Panc1 (cell line): ENCODE measurements at regions not wholly inside any gene's neighbourhood (a gene's known extent, or its start where the extent isn't known, plus 50 kb on each side); places are given as distances from the start of the nearest gene placed in this dataset.

ENCODE experiments used
- ATAC-seq: fragments of 200-7000 bp; cut with Tn5 transposase; 2 replicates; pipeline ENCODE4 v1.9.1; 2020; ENCODE audit warnings: mild to moderate bottlenecking, moderate library complexity
- BruUV-seq: library from RNA; stranded (reverse); fragments of 400-500 nt; replicated peaks from 2 replicates; lab custom pipeline; 2021; lab: Mats Ljungman, UMichigan
- CTCF ChIA-PET: fragments of 300-600 bp; sonication (Branson Sonifier 250); formaldehyde crosslinking; loops from one replicate; lab custom pipeline; 2022; ENCODE audit warnings: antibody characterized with exemption; lab: Charles Lee
- POLR2A ChIA-PET: fragments of 300-600 bp; sonication (Branson Sonifier 250); formaldehyde crosslinking; loops from one replicate; lab custom pipeline; 2022; ENCODE audit warnings: antibody characterized with exemption; lab: Charles Lee
- DNase-seq: peaks from one replicate; pipeline ENCODE4 v3.0.0-alpha.2; 2010; ENCODE audit warnings: low read depth, low spot score
- H3K27ac ChIP-seq: 2 replicates; pipeline ENCODE4 v1.5.1; 2011; ENCODE audit warnings: mild to moderate bottlenecking, low read length, inconsistent platforms
- H3K27me3 ChIP-seq: fragments of 200-500 bp; sonication (Bioruptor generic); 2 replicates; pipeline ENCODE4 v1.6.0; 2014; ENCODE audit warnings: low read length, inconsistent platforms; ENCODE audit not compliant: control insufficient read depth, insufficient read depth
- H3K36me3 ChIP-seq: fragments of 200-500 bp; sonication (Bioruptor generic); 2 replicates; pipeline ENCODE4 v1.5.1; 2014; ENCODE audit warnings: inconsistent platforms, mild to moderate bottlenecking, low read length, moderate library complexity; ENCODE audit not compliant: control insufficient read depth, insufficient read depth
- H3K4me1 ChIP-seq: 2 replicates; pipeline ENCODE4 v1.5.1; 2011; ENCODE audit warnings: inconsistent platforms, mild to moderate bottlenecking, low read length, moderate library complexity; ENCODE audit not compliant: control insufficient read depth, insufficient read depth
- H3K4me3 ChIP-seq, 2 experiments: 2 replicates each; pipeline ENCODE4 v1.5.1; 2011 to 2012; ENCODE audit warnings: low read depth in 2 of 2, low read length in 2 of 2, mild to moderate bottlenecking in 2 of 2, inconsistent platforms in 1 of 2, moderate library complexity in 1 of 2
- H3K9me3 ChIP-seq: fragments of 200-500 bp; sonication (Bioruptor generic); 2 replicates; pipeline ENCODE4 v1.5.1; 2014; ENCODE audit warnings: low read depth, mild to moderate bottlenecking, inconsistent platforms, low read length, moderate library complexity; ENCODE audit not compliant: control insufficient read depth, insufficient read depth
- POLR2AphosphoS5 ChIP-seq: IDR thresholded peaks from 2 replicates; pipeline ENCODE4 v1.6.1; 2012; ENCODE audit warnings: mild to moderate bottlenecking, low read depth, low read length, moderate library complexity
- REST ChIP-seq, 2 experiments: IDR thresholded peaks; 2 replicates each; pipeline ENCODE4 v1.6.1; 2011 to 2012; ENCODE audit warnings: low read depth in 2 of 2, control low read depth in 1 of 2, low read length in 1 of 2, mild to moderate bottlenecking in 1 of 2, moderate library complexity in 1 of 2; ENCODE audit not compliant: insufficient read depth in 1 of 2
- SIN3A ChIP-seq: IDR thresholded peaks from 2 replicates; pipeline ENCODE4 v1.6.1; 2012; ENCODE audit warnings: low read depth, mild to moderate bottlenecking, low read length, moderate library complexity, borderline replicate concordance; ENCODE audit not compliant: insufficient read depth
- TCF7L2 ChIP-seq: IDR thresholded peaks from 2 replicates; pipeline ENCODE4 v1.6.1; 2011; ENCODE audit warnings: mild to moderate bottlenecking, low read depth, low read length, inconsistent platforms
- in situ Hi-C: cut with HindIII; loops from 2 replicates; pipeline ENCODE4 v1.10.0; 2016; ENCODE audit warnings: low sequenced_read_pairs, low pct_unique_long_range_greater_than_20kb
- intact Hi-C: fragments of 100-400 bp; cut with micrococcal nuclease; formaldehyde crosslinking; loops from one replicate; pipeline ENCODE4 v1.10.0; 2022; ENCODE audit not compliant: unreplicated experiment
- TF ChIP-seq, protein P1 (sequence below): fragments of 450-650 bp; IDR thresholded peaks from 2 replicates; pipeline ENCODE4 v1.5.1; 2017; ENCODE audit warnings: mild to moderate bottlenecking

- Histone ChIP-seq H3K27ac (no peak overlapping the region), H3K36me3 (no peaks in the 10 kb centered on the region), H3K27me3 (no peaks in the 10 kb centered on the region), H3K4me1 (no peaks in the 10 kb centered on the region), H3K4me3 (no peak overlapping the region), H3K9me3 (no peaks in the 10 kb centered on the region)
- POLR2A ChIA-PET, result no interaction called here
- DNase-seq (no peak), ATAC-seq (no peak)
- BruUV-seq, result no TSS peak
- CTCF ChIA-PET, result no interaction called here
- TF ChIP-seq, protein P1, sequence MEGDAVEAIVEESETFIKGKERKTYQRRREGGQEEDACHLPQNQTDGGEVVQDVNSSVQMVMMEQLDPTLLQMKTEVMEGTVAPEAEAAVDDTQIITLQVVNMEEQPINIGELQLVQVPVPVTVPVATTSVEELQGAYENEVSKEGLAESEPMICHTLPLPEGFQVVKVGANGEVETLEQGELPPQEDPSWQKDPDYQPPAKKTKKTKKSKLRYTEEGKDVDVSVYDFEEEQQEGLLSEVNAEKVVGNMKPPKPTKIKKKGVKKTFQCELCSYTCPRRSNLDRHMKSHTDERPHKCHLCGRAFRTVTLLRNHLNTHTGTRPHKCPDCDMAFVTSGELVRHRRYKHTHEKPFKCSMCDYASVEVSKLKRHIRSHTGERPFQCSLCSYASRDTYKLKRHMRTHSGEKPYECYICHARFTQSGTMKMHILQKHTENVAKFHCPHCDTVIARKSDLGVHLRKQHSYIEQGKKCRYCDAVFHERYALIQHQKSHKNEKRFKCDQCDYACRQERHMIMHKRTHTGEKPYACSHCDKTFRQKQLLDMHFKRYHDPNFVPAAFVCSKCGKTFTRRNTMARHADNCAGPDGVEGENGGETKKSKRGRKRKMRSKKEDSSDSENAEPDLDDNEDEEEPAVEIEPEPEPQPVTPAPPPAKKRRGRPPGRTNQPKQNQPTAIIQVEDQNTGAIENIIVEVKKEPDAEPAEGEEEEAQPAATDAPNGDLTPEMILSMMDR, result no peak
- TF ChIP-seq POLR2AphosphoS5 (no peak), REST (IDR thresholded peaks at IDR 0.05; ENCODE audit: insufficient read depth in 1 of 2, low read depth in 2 of 2, low read length in 1 of 2) (no peak), TCF7L2 (no peak), SIN3A (no peak)
- intact Hi-C loops, result no loop called here
- in situ Hi-C loops, result no loop called here
Observed at GRCh38 chr2:107772353-107772752, 54.3 kb upstream of the RGPD4 start.

GRCh38 chr2:107775211-107775610 is 51.5 kb upstream of the RGPD4 start:
- H3K27ac ChIP-seq, result no peak overlapping the region
- TF ChIP-seq POLR2AphosphoS5, result no peak
- no peak for TF ChIP-seq SIN3A
- no peak for TF ChIP-seq TCF7L2
- TF ChIP-seq REST (IDR thresholded peaks at IDR 0.05; ENCODE audit: insufficient read depth in 1 of 2, low read depth in 2 of 2, low read length in 1 of 2), result no peak
- TF ChIP-seq, protein P1, result no peak
- in situ Hi-C loops, result no loop called here

More at GRCh38 chr2:107775211-107775610, 51.5 kb upstream of the RGPD4 start:
- ChIA-PET POLR2A (no interaction called here), CTCF (no interaction called here)
- BruUV-seq, result no TSS peak
- intact Hi-C loops, result no loop called here
- H3K4me3 ChIP-seq, result no peak overlapping the region
- no peaks in the 10 kb centered on the region for H3K36me3 ChIP-seq
- no peaks in the 10 kb centered on the region for H3K27me3 ChIP-seq
- ATAC-seq (no peak), DNase-seq (no peak)
- H3K9me3 ChIP-seq, result no peaks in the 10 kb centered on the region
- no peaks in the 10 kb centered on the region for H3K4me1 ChIP-seq
